ENCODE measurements at regions not wholly inside any gene's neighbourhood (a gene's known extent, or its start where the extent isn't known, plus 50 kb on each side); places are given as distances from the start of the nearest gene placed in this dataset.

GRCh38 chr4:44777115-44777514 is 50.8 kb upstream of the GNPDA2 start:
- TF ChIP-seq POLR2A (IDR thresholded peaks at IDR 0.05; ENCODE audit: low read length): no peak
- TF ChIP-seq GATA1 (IDR thresholded peaks at IDR 0.05; ENCODE audit: low read depth, low read length): no peak
